Keratinocyte (primary cell): ENCODE measurements at regions not wholly inside any gene's neighbourhood (a gene's known extent, or its start where the extent isn't known, plus 50 kb on each side); places are given as distances from the start of the nearest gene placed in this dataset.

Source experiments
- EZH2 ChIP-seq: IDR thresholded peaks from one replicate; pipeline ENCODE4 v1.6.1; 2012; ENCODE audit warnings: inconsistent platforms, mild to moderate bottlenecking, low read length, moderate library complexity
- TF ChIP-seq, protein P1 (sequence below), 3 experiments: IDR thresholded peaks in 1 of 3; conservative IDR thresholded peaks in 1 of 3; optimal IDR thresholded peaks in 1 of 3; 2 replicates in 2 of 3; 3 replicates in 1 of 3; pipeline versions ENCODE3 to v1.5.1; 2011; ENCODE audit warnings: low read length in 3 of 3, mild to moderate bottlenecking in 3 of 3, moderate library complexity in 2 of 3, control low read depth in 1 of 3, inconsistent platforms in 1 of 3; ENCODE audit not compliant: insufficient read depth in 2 of 3; ENCODE audit errors: extremely low read depth in 1 of 3

DNA sequence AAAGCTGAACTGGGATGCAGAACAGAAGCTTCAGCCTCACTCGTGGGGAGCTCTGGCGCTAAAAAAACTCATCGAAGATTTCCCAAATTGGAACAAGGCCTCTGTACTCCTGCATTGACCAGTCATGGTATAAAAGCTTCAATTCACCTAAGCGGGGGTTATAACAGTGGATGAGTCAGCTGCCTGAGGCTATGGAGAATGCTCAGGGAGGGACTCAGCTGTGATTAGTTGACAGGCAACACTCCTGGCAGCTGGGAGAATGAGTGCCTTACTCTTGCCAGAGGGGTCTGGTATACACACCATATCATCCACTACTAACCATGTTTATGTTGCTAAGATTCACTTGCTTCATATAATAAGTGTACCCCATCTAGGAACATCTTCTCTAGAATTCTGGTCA, 350.6 kb upstream of the VRK2 start:
- TF ChIP-seq, protein P1, sequence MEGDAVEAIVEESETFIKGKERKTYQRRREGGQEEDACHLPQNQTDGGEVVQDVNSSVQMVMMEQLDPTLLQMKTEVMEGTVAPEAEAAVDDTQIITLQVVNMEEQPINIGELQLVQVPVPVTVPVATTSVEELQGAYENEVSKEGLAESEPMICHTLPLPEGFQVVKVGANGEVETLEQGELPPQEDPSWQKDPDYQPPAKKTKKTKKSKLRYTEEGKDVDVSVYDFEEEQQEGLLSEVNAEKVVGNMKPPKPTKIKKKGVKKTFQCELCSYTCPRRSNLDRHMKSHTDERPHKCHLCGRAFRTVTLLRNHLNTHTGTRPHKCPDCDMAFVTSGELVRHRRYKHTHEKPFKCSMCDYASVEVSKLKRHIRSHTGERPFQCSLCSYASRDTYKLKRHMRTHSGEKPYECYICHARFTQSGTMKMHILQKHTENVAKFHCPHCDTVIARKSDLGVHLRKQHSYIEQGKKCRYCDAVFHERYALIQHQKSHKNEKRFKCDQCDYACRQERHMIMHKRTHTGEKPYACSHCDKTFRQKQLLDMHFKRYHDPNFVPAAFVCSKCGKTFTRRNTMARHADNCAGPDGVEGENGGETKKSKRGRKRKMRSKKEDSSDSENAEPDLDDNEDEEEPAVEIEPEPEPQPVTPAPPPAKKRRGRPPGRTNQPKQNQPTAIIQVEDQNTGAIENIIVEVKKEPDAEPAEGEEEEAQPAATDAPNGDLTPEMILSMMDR (optimal IDR thresholded peaks at IDR 0.05 in 1 of 3, IDR thresholded peaks at IDR 0.05 in 1 of 3, conservative IDR thresholded peaks at IDR 0.05 in 1 of 3; ENCODE audit: extremely low read depth in 1 of 3, insufficient read depth in 2 of 3, low read length in 3 of 3), result no peak
- TF ChIP-seq EZH2, result no peak
